Stimulated activated CD4-positive, alpha-beta T cell treated with anti-CD3 and anti-CD28 coated beads, TNF-alpha, amount 100 ng/mL, for 24 hours (primary cell): ENCODE measurements at regions not wholly inside any gene's neighbourhood (a gene's known extent, or its start where the extent isn't known, plus 50 kb on each side); places are given as distances from the start of the nearest gene placed in this dataset.

ENCODE experiments used
- DNase-seq, 3 experiments: peaks; one replicate each; pipeline ENCODE4 v3.0.0-alpha.2; 2020; ENCODE audit warnings: low read depth in 3 of 3

- no peak for DNase-seq
Observed at GRCh38 chr12:76707772-76708171, 56.1 kb upstream of the ZDHHC17 start.

GRCh38 chr12:76708296-76708695, 55.6 kb upstream of the ZDHHC17 start:
- no peak for DNase-seq

- DNase-seq, result no peak
Observed at GRCh38 chr12:76711241-76711640, 52.7 kb upstream of the ZDHHC17 start.

DNA sequence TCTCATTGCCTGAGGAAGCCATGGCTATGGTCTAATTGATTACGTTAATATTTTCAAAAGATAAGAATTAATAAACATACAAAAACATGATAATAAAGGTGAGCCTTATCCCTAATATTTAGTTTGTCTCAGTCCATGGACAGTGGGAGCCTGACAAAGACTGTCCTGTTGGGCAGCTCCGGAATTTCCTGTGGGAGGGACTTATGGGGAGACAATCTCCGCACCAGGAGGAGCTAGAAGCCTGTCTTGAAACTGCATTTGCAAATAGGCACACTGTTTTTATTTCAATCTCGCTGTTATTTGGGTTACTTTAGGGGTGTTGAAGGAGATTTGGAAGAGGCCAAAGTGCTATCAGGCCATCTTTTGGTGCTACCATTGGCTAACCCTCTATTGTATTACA, 50.8 kb upstream of the ZDHHC17 start:
- no peak for DNase-seq

DNA sequence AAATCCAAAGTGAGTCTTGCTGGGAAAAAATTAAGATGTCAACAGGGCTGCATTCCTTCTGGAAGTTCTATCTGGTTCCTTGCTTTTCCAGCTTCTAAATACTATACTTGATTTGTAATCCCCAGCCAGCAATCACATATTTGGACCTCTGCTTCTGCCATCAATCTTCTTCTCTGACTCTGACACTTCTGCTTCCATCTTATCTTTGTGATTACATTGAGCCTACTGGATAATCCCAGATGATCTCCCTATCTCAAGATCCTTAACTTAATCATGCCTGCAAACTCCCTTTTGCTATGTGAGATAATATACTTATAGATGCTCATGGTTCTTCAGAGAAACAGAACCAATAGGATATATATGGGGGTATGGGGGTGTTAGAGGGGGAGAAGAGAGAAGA, 49.9 kb upstream of the ZDHHC17 start:
- no peak for DNase-seq
